A673 (cell line): ENCODE measurements at regions not wholly inside any gene's neighbourhood (a gene's known extent, or its start where the extent isn't known, plus 50 kb on each side); places are given as distances from the start of the nearest gene placed in this dataset.

Experiments used
- BruUV-seq: library from RNA; stranded (reverse); fragments of 400-500 nt; replicated peaks from 2 replicates; lab custom pipeline; 2021; lab: Mats Ljungman, UMichigan
- CTCF ChIA-PET: fragments of 300-600 bp; sonication (Branson Sonifier 250); formaldehyde crosslinking; loops from one replicate; lab custom pipeline; 2022; ENCODE audit warnings: antibody characterized with exemption; lab: Charles Lee
- POLR2A ChIA-PET: fragments of 300-600 bp; sonication (Branson Sonifier 250); formaldehyde crosslinking; loops from one replicate; lab custom pipeline; 2022; ENCODE audit warnings: antibody characterized with exemption; ENCODE audit not compliant: low non-redundant PET; lab: Charles Lee
- DNase-seq: peaks from one replicate; pipeline ENCODE4 v3.0.0-alpha.2; 2015; ENCODE audit warnings: low spot score
- H3K27ac ChIP-seq: fragments of 200-600 bp; sonication (generic); 2 replicates; pipeline ENCODE4 v1.5.1; 2016; ENCODE audit warnings: mixed run types, low read depth, mild to moderate bottlenecking, mixed read lengths, antibody characterized with exemption, low read length; ENCODE audit not compliant: poor library complexity, severe bottlenecking
- H3K27me3 ChIP-seq: fragments of 200-600 bp; sonication (generic); replicated peaks from 2 replicates; pipeline ENCODE4 v1.6.1; 2017; ENCODE audit warnings: mixed run types, low read depth, mild to moderate bottlenecking, mixed read lengths, antibody characterized with exemption, low read length; ENCODE audit not compliant: insufficient read depth, poor library complexity
- H3K36me3 ChIP-seq: fragments of 200-600 bp; sonication (generic); 2 replicates; pipeline ENCODE4 v1.6.1; 2016; ENCODE audit warnings: mixed run types, mild to moderate bottlenecking, mixed read lengths, antibody characterized with exemption, low read length; ENCODE audit not compliant: insufficient read depth, poor library complexity, severe bottlenecking
- H3K4me1 ChIP-seq: fragments of 200-600 bp; sonication (generic); 2 replicates; pipeline ENCODE4 v1.6.1; 2017; ENCODE audit warnings: mixed run types, mild to moderate bottlenecking, mixed read lengths, antibody characterized with exemption, low read length; ENCODE audit not compliant: insufficient read depth, poor library complexity, severe bottlenecking
- H3K4me3 ChIP-seq: fragments of 200-600 bp; sonication (generic); 2 replicates; pipeline ENCODE4 v1.5.1; 2016; ENCODE audit warnings: low read depth, mixed run types, mild to moderate bottlenecking, mixed read lengths, low read length; ENCODE audit not compliant: poor library complexity, severe bottlenecking
- H3K9me3 ChIP-seq: fragments of 200-600 bp; sonication (generic); 2 replicates; pipeline ENCODE4 v1.6.1; 2016; ENCODE audit warnings: mixed run types, low read depth, mild to moderate bottlenecking, mixed read lengths, antibody characterized with exemption, low read length; ENCODE audit not compliant: poor library complexity, severe bottlenecking
- CTCF ChIP-seq: fragments of 300-800, 200-600 bp; sonication (generic); conservative IDR thresholded peaks from 2 replicates; pipeline ENCODE4 v1.5.1; 2017; ENCODE audit warnings: low read depth, mild to moderate bottlenecking, antibody characterized with exemption, low read length, moderate library complexity, mixed read lengths
- EZH2 ChIP-seq: fragments of 200-600 bp; sonication (generic); IDR thresholded peaks from 2 replicates; pipeline ENCODE4 v1.6.1; 2017; ENCODE audit warnings: borderline replicate concordance, low read depth, mild to moderate bottlenecking, mixed read lengths, antibody characterized with exemption, low read length; ENCODE audit not compliant: poor library complexity, severe bottlenecking
- intact Hi-C: fragments of 100-400 bp; cut with micrococcal nuclease; formaldehyde crosslinking; loops from one replicate; pipeline ENCODE4 v1.10.0; 2022; ENCODE audit not compliant: unreplicated experiment

- Histone ChIP-seq H3K36me3 (no peaks in the 10 kb centered on the region), H3K4me3 (no peak overlapping the region), H3K4me1 (no peaks in the 10 kb centered on the region), H3K9me3 (no peaks in the 10 kb centered on the region), H3K27ac (no peak overlapping the region), H3K27me3 (no peaks in the 10 kb centered on the region)
- TF ChIP-seq EZH2 (no peak), CTCF (no peak)
- CTCF ChIA-PET: no interaction called here
- POLR2A ChIA-PET: no interaction called here
- DNase-seq: no peak
- no TSS peak for BruUV-seq
- intact Hi-C loops: no loop called here
Measured at GRCh38 chr2:6231166-6231565, 539.0 kb downstream of the SOX11 start.

- no TSS peak for BruUV-seq
- H3K9me3 ChIP-seq: peaks cover 3% of the 10 kb centered on the region
- intact Hi-C loops: no loop called here
- TF ChIP-seq EZH2: no peak
- no peak for TF ChIP-seq CTCF
- ChIA-PET POLR2A (no interaction called here), CTCF (no interaction called here)
- no peak overlapping the region for H3K4me3 ChIP-seq
- H3K27me3 ChIP-seq: no peaks in the 10 kb centered on the region
- H3K27ac ChIP-seq: no peak overlapping the region
- DNase-seq: no peak
- no peaks in the 10 kb centered on the region for H3K4me1 ChIP-seq
- no peaks in the 10 kb centered on the region for H3K36me3 ChIP-seq
Measured at GRCh38 chr2:6233993-6234392, 541.8 kb downstream of the SOX11 start.

GRCh38 chr2:6234702-6235101 lies 542.5 kb downstream of the SOX11 start:
- no TSS peak for BruUV-seq

More at GRCh38 chr2:6234702-6235101, 542.5 kb downstream of the SOX11 start:
- Histone ChIP-seq H3K9me3 (peaks cover 3% of the 10 kb centered on the region), H3K4me1 (no peaks in the 10 kb centered on the region), H3K36me3 (no peaks in the 10 kb centered on the region), H3K27ac (no peak overlapping the region), H3K4me3 (no peak overlapping the region), H3K27me3 (no peaks in the 10 kb centered on the region)
- intact Hi-C loops: no loop called here
- DNase-seq: no peak
- CTCF ChIA-PET: no interaction called here
- POLR2A ChIA-PET: no interaction called here
- TF ChIP-seq EZH2: no peak
- no peak for TF ChIP-seq CTCF
